Stomach (tissue), 8 donors: ENCODE measurements at regions not wholly inside any gene's neighbourhood (a gene's known extent, or its start where the extent isn't known, plus 50 kb on each side); places are given as distances from the start of the nearest gene placed in this dataset.

Experiments used
- DNase-seq, 2 donors: peaks; one replicate each; pipeline versions ENCODE4 v3.0.0 to v3.0.0-alpha.2; 2013 to 2019
- H3K27ac ChIP-seq, 5 donors: fragments of 200-600 bp in 4 of 5; sonication (generic) in 4 of 5; one replicate each; pipeline ENCODE4 v1.5.1; 2013 to 2019; ENCODE audit warnings: mild to moderate bottlenecking in 1 of 5, moderate library complexity in 1 of 5
- H3K27me3 ChIP-seq, 3 donors: fragments of 200-600 bp; sonication (generic); one replicate each; pipeline ENCODE4 v1.5.1; 2017 to 2019; ENCODE audit warnings: mixed run types in 1 of 3
- H3K36me3 ChIP-seq, 4 donors: fragments of 200-600 bp; sonication (generic); 1 replicate in 3 of 4; 2 replicates in 1 of 4; pipeline ENCODE4 v1.5.1; 2016 to 2019
- H3K4me1 ChIP-seq, 4 donors: fragments of 200-600 bp; sonication (generic); one replicate each; pipeline ENCODE4 v1.5.1; 2016 to 2019
- H3K4me3 ChIP-seq, 4 donors: fragments of 200-600 bp; sonication (generic) in 3 of 4; one replicate each; pipeline ENCODE4 v1.5.1; 2016 to 2019; ENCODE audit warnings: mild to moderate bottlenecking in 1 of 4
- H3K9me3 ChIP-seq, 4 donors: fragments of 200-600 bp; sonication (generic); one replicate each; pipeline ENCODE4 v1.5.1; 2016 to 2019
- EP300 ChIP-seq: sonication (generic); formaldehyde crosslinking; IDR thresholded peaks from one replicate; pipeline ENCODE4 v1.6.1; 2017; ENCODE audit warnings: antibody characterized with exemption
- POLR2A ChIP-seq, 4 donors: fragments of 450-650 bp; IDR thresholded peaks; one replicate each; pipeline ENCODE4 v1.6.1; 2016; ENCODE audit warnings: antibody characterized with exemption in 4 of 4, control low read depth in 2 of 4, mild to moderate bottlenecking in 1 of 4, moderate library complexity in 1 of 4
- POLR2AphosphoS5 ChIP-seq, 3 donors: sonication (generic); formaldehyde crosslinking; IDR thresholded peaks; one replicate each; pipeline ENCODE4 v1.6.1; 2016; ENCODE audit warnings: antibody characterized with exemption in 3 of 3
- WGBS, 5 donors: extraction: QIAGEN DNeasy Blood & Tissue Kit in 3 of 5; methylation state at CpG; one replicate each; pipeline versions ENCODE4 v1.1.5 to v1.1.7; 2013 to 2018; 5-methylcytosine and 5-hydroxymethylcytosine counted together
- intact Hi-C: fragments of 100-400 bp; cut with DNase I; formaldehyde crosslinking; loops from one replicate; pipeline ENCODE4 v1.15.1; 2023; ENCODE audit warnings: low total_unique reads
- TF ChIP-seq, protein P1 (sequence below), 7 experiments: fragments of 450-650 bp in 4 of 7; fragments of 200-600 bp in 3 of 7; sonication (generic) in 3 of 7; IDR thresholded peaks; one replicate each; pipeline ENCODE4 v1.5.1; 2016 to 2019; ENCODE audit warnings: antibody characterized with exemption in 7 of 7, control low read depth in 2 of 7, mild to moderate bottlenecking in 1 of 7
- donor health status: healthy with polysubstance abuse.
- donor health status: Bipolar disorder and iron deficiency.
- donor health status: healthy.

DNA sequence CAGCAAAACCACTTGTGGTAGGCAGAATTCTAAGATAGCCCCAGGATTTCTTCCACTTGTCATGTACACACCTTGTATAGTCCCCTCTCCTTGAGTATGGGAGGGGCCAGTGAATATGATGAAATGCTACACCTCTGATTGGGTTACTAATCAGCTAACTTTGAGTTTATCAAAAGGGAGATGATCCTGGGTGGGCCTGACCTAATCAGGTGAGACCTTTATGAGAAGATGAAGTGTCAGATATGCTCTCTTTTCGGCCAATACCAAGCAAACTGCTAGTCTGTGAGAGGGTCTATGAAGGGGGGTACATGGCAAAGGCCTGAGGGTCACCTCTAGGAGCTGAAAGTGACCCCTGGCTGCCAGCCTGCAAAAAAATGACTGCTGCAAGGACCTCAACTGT is 154.3 kb upstream of the CRY1 start:
- Histone ChIP-seq H3K4me1 (no peaks in the 10 kb centered on the region), H3K4me3 (no peak overlapping the region), H3K9me3 (no peaks in the 10 kb centered on the region), H3K36me3 (no peaks in the 10 kb centered on the region), H3K27ac (no peak overlapping the region), H3K27me3 (peaks cover 0 to 22% (median 0%) of the 10 kb centered on the region in 3 donors)
- WGBS, 5 donors, result 47 to 69% (median 67%) methylated on average over 1 of the region's 1 CpG
- intact Hi-C loops, result no loop called here
- DNase-seq, result no peak
- no peak for TF ChIP-seq POLR2AphosphoS5 (IDR thresholded peaks at IDR 0.05)
- TF ChIP-seq POLR2A (IDR thresholded peaks at IDR 0.05), result no peak
- TF ChIP-seq EP300, result no peak
- TF ChIP-seq, protein P1, sequence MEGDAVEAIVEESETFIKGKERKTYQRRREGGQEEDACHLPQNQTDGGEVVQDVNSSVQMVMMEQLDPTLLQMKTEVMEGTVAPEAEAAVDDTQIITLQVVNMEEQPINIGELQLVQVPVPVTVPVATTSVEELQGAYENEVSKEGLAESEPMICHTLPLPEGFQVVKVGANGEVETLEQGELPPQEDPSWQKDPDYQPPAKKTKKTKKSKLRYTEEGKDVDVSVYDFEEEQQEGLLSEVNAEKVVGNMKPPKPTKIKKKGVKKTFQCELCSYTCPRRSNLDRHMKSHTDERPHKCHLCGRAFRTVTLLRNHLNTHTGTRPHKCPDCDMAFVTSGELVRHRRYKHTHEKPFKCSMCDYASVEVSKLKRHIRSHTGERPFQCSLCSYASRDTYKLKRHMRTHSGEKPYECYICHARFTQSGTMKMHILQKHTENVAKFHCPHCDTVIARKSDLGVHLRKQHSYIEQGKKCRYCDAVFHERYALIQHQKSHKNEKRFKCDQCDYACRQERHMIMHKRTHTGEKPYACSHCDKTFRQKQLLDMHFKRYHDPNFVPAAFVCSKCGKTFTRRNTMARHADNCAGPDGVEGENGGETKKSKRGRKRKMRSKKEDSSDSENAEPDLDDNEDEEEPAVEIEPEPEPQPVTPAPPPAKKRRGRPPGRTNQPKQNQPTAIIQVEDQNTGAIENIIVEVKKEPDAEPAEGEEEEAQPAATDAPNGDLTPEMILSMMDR (IDR thresholded peaks at IDR 0.05), result no peak

GRCh38 chr12:107248187-107248586 is 154.8 kb upstream of the CRY1 start:
- H3K9me3 ChIP-seq, result no peaks in the 10 kb centered on the region
- TF ChIP-seq POLR2AphosphoS5 (IDR thresholded peaks at IDR 0.05) (no peak), EP300 (no peak), POLR2A (IDR thresholded peaks at IDR 0.05) (no peak)
- TF ChIP-seq, protein P1 (IDR thresholded peaks at IDR 0.05), result no peak
- no peak overlapping the region for H3K4me3 ChIP-seq
- intact Hi-C loops, result no loop called here
- no peak overlapping the region for H3K27ac ChIP-seq
- no peaks in the 10 kb centered on the region for H3K36me3 ChIP-seq
- no peak for DNase-seq
- H3K4me1 ChIP-seq, result no peaks in the 10 kb centered on the region
- H3K27me3 ChIP-seq, result peaks cover 0 to 17% (median 0%) of the 10 kb centered on the region in 3 donors

GRCh38 chr12:107251288-107251687 is 157.9 kb upstream of the CRY1 start:
- H3K36me3 ChIP-seq, result no peaks in the 10 kb centered on the region
- H3K27me3 ChIP-seq, result peaks cover 0 to 6% (median 0%) of the 10 kb centered on the region in 3 donors
- no peak overlapping the region for H3K27ac ChIP-seq
- no peak for DNase-seq
- TF ChIP-seq POLR2A (IDR thresholded peaks at IDR 0.05) (no peak), POLR2AphosphoS5 (IDR thresholded peaks at IDR 0.05) (no peak), EP300 (no peak)
- TF ChIP-seq, protein P1 (IDR thresholded peaks at IDR 0.05), result no peak
- WGBS, 5 donors, result 71 to 79% (median 75%) methylated on average over 6 of the region's 6 CpGs
- no peaks in the 10 kb centered on the region for H3K9me3 ChIP-seq
- H3K4me3 ChIP-seq, result no peak overlapping the region
- H3K4me1 ChIP-seq, result no peaks in the 10 kb centered on the region
- intact Hi-C loops, result no loop called here

- Histone ChIP-seq H3K27ac (no peak overlapping the region), H3K4me1 (no peaks in the 10 kb centered on the region), H3K27me3 (no peaks in the 10 kb centered on the region), H3K9me3 (peaks cover 0 to 10% (median 7%) of the 10 kb centered on the region in 4 donors), H3K4me3 (no peak overlapping the region), H3K36me3 (no peaks in the 10 kb centered on the region)
- no peak for TF ChIP-seq POLR2A (IDR thresholded peaks at IDR 0.05)
- TF ChIP-seq EP300, result no peak
- TF ChIP-seq, protein P1 (IDR thresholded peaks at IDR 0.05), result no peak
- no peak for TF ChIP-seq POLR2AphosphoS5 (IDR thresholded peaks at IDR 0.05)
- intact Hi-C loops, result no loop called here
- WGBS, 5 donors, result 69 to 100% (median 88%) methylated on average over 1 of the region's 1 CpG
- no peak for DNase-seq
These were observed 160.0 kb upstream of the CRY1 start for GRCh38 chr12:107253361-107253760.
